ENCODE measurements at regions not wholly inside any gene's neighbourhood (a gene's known extent, or its start where the extent isn't known, plus 50 kb on each side); places are given as distances from the start of the nearest gene placed in this dataset.

GRCh38 chr2:191497822-191498221 lies 180.1 kb upstream of the NABP1 start:
- TF ChIP-seq CTCF (IDR thresholded peaks at IDR 0.05), result no peak
- TF ChIP-seq POLR2AphosphoS5 (IDR thresholded peaks at IDR 0.05; ENCODE audit: low read depth, low read length), result no peak
- TF ChIP-seq SIN3A (IDR thresholded peaks at IDR 0.05; ENCODE audit: borderline replicate concordance, insufficient read depth, low read depth, low read length), result no peak
- TF ChIP-seq REST (IDR thresholded peaks at IDR 0.05; ENCODE audit: insufficient read depth in 1 of 2, low read depth in 2 of 2, low read length in 1 of 2), result no peak

Data from Panc1 (cell line).